NT2/D1 (cell line): ENCODE measurements at regions not wholly inside any gene's neighbourhood (a gene's known extent, or its start where the extent isn't known, plus 50 kb on each side); places are given as distances from the start of the nearest gene placed in this dataset.

Source experiments
- SUZ12 ChIP-seq: IDR thresholded peaks from 2 replicates; pipeline ENCODE4 v1.6.1; 2011; ENCODE audit not compliant: insufficient read length, insufficient read depth; ENCODE audit errors: extremely low read depth
- ZNF274 ChIP-seq: IDR thresholded peaks from 2 replicates; pipeline ENCODE4 v1.6.1; 2011; ENCODE audit warnings: mild to moderate bottlenecking, low read depth, low read length

GRCh38 chr4:19575924-19576323 is 675.8 kb upstream of the SLIT2 start:
- no peak for TF ChIP-seq SUZ12
- no peak for TF ChIP-seq ZNF274
